ENCODE measurements at regions not wholly inside any gene's neighbourhood (a gene's known extent, or its start where the extent isn't known, plus 50 kb on each side); places are given as distances from the start of the nearest gene placed in this dataset.

DNA sequence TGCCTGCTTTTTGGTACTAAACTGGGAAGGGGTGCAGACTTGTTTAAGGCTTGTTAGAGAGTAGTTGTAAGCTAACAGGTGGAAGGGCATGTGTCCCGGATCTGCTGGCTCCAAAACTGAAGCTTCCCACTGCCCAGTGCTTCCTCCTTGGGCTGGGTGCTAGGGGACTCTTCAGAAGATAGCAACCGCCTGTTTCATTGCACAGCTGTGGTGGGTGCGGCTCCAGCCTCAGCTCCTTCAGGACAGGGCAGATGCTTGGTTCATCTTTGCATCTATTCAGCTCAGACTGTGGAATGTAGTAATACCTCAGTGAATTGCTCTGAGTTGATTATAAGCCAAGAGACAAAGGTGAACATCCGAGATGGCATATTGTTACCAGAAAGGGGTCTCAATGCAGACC is 527.1 kb downstream of the TYW1 start:
- TF ChIP-seq, protein P1, sequence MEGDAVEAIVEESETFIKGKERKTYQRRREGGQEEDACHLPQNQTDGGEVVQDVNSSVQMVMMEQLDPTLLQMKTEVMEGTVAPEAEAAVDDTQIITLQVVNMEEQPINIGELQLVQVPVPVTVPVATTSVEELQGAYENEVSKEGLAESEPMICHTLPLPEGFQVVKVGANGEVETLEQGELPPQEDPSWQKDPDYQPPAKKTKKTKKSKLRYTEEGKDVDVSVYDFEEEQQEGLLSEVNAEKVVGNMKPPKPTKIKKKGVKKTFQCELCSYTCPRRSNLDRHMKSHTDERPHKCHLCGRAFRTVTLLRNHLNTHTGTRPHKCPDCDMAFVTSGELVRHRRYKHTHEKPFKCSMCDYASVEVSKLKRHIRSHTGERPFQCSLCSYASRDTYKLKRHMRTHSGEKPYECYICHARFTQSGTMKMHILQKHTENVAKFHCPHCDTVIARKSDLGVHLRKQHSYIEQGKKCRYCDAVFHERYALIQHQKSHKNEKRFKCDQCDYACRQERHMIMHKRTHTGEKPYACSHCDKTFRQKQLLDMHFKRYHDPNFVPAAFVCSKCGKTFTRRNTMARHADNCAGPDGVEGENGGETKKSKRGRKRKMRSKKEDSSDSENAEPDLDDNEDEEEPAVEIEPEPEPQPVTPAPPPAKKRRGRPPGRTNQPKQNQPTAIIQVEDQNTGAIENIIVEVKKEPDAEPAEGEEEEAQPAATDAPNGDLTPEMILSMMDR (conservative IDR thresholded peaks at IDR 0.05 in 1 of 2, IDR thresholded peaks at IDR 0.05 in 1 of 2; ENCODE audit: low read depth in 1 of 2, low read length in 2 of 2), result no peak
- no peak for TF ChIP-seq EZH2 (IDR thresholded peaks at IDR 0.05; ENCODE audit: low read length, missing control alignments)
- H2AFZ ChIP-seq (ENCODE audit: low read length), result no peak overlapping the region
- H3K9ac ChIP-seq (ENCODE audit: insufficient read depth, low read length), result no peak overlapping the region
- H3K4me1 ChIP-seq (ENCODE audit: control insufficient read depth, extremely low read depth, insufficient read depth, low read length), result no peaks in the 10 kb centered on the region
- no peak overlapping the region for H3K4me2 ChIP-seq (ENCODE audit: extremely low read depth, insufficient read depth, low read length)
- no peaks in the 10 kb centered on the region for H3K36me3 ChIP-seq (ENCODE audit: control insufficient read depth, insufficient read depth, low read length)
- no peak overlapping the region for H3K27ac ChIP-seq (ENCODE audit: insufficient read depth, low read length)
- no peaks in the 10 kb centered on the region for H3K79me2 ChIP-seq (ENCODE audit: control insufficient read depth, insufficient read depth, low read length)
- DNase-seq (ENCODE audit: low read depth in 2 of 2), result no peak
- no peaks in the 10 kb centered on the region for H4K20me1 ChIP-seq (ENCODE audit: control insufficient read depth, extremely low read depth, insufficient read depth, low read length)
- H3K9me3 ChIP-seq (ENCODE audit: control insufficient read depth, insufficient read depth, low read depth, low read length), result no peaks in the 10 kb centered on the region
- H3K4me3 ChIP-seq (replicated peaks in 1 of 4; ENCODE audit: control extremely low read depth in 1 of 4, insufficient read depth in 1 of 4, low read depth in 3 of 4, low read length in 4 of 4), result no peak overlapping the region
- no peaks in the 10 kb centered on the region for H3K27me3 ChIP-seq (ENCODE audit: control insufficient read depth, insufficient read depth, low read length)

DNA sequence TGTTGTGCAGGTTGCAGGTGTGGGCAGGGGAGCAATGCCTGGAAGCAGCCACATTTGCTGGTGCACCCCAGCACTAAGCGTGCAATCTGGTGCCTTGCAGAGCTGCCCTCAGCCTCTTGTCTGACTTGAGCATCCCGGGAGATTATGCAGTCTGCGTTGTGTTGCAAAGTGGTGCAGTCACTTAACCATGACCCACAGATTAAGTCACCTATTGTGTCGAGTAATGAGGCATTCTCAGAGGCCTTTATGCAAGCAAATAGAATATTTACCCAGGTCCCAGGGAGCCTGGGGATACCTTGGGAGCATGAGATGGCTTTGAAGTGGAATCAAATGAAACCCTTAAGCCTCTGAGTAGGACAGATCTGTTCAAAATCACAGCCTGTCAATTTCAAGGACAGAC is 529.0 kb downstream of the TYW1 start:
- no peak overlapping the region for H2AFZ ChIP-seq (ENCODE audit: low read length)
- no peak for DNase-seq (ENCODE audit: low read depth in 2 of 2)
- no peak overlapping the region for H3K9ac ChIP-seq (ENCODE audit: insufficient read depth, low read length)
- no peaks in the 10 kb centered on the region for H3K9me3 ChIP-seq (ENCODE audit: control insufficient read depth, insufficient read depth, low read depth, low read length)
- H3K27ac ChIP-seq (ENCODE audit: insufficient read depth, low read length), result no peak overlapping the region
- H3K4me2 ChIP-seq (ENCODE audit: extremely low read depth, insufficient read depth, low read length), result no peak overlapping the region
- no peaks in the 10 kb centered on the region for H3K36me3 ChIP-seq (ENCODE audit: control insufficient read depth, insufficient read depth, low read length)
- no peak overlapping the region for H3K4me3 ChIP-seq (replicated peaks in 1 of 4; ENCODE audit: control extremely low read depth in 1 of 4, insufficient read depth in 1 of 4, low read depth in 3 of 4, low read length in 4 of 4)
- no peaks in the 10 kb centered on the region for H3K79me2 ChIP-seq (ENCODE audit: control insufficient read depth, insufficient read depth, low read length)
- TF ChIP-seq, protein P1 (conservative IDR thresholded peaks at IDR 0.05 in 1 of 2, IDR thresholded peaks at IDR 0.05 in 1 of 2; ENCODE audit: low read depth in 1 of 2, low read length in 2 of 2), result no peak
- no peak for TF ChIP-seq EZH2 (IDR thresholded peaks at IDR 0.05; ENCODE audit: low read length, missing control alignments)
- H3K4me1 ChIP-seq (ENCODE audit: control insufficient read depth, extremely low read depth, insufficient read depth, low read length), result no peaks in the 10 kb centered on the region
- H3K27me3 ChIP-seq (ENCODE audit: control insufficient read depth, insufficient read depth, low read length), result no peaks in the 10 kb centered on the region
- no peaks in the 10 kb centered on the region for H4K20me1 ChIP-seq (ENCODE audit: control insufficient read depth, extremely low read depth, insufficient read depth, low read length)

- Histone ChIP-seq H3K27ac (ENCODE audit: insufficient read depth, low read length) (no peak overlapping the region), H4K20me1 (ENCODE audit: control insufficient read depth, extremely low read depth, insufficient read depth, low read length) (no peaks in the 10 kb centered on the region), H3K36me3 (ENCODE audit: control insufficient read depth, insufficient read depth, low read length) (no peaks in the 10 kb centered on the region), H3K4me2 (ENCODE audit: extremely low read depth, insufficient read depth, low read length) (no peak overlapping the region), H3K4me3 (replicated peaks in 1 of 4; ENCODE audit: control extremely low read depth in 1 of 4, insufficient read depth in 1 of 4, low read depth in 3 of 4, low read length in 4 of 4) (no peak overlapping the region), H3K79me2 (ENCODE audit: control insufficient read depth, insufficient read depth, low read length) (no peaks in the 10 kb centered on the region), H3K27me3 (ENCODE audit: control insufficient read depth, insufficient read depth, low read length) (no peaks in the 10 kb centered on the region), H3K9me3 (ENCODE audit: control insufficient read depth, insufficient read depth, low read depth, low read length) (no peaks in the 10 kb centered on the region), H3K4me1 (ENCODE audit: control insufficient read depth, extremely low read depth, insufficient read depth, low read length) (no peaks in the 10 kb centered on the region), H3K9ac (ENCODE audit: insufficient read depth, low read length) (no peak overlapping the region), H2AFZ (ENCODE audit: low read length) (no peak overlapping the region)
- DNase-seq (ENCODE audit: low read depth in 2 of 2), result no peak
- TF ChIP-seq, protein P1 (conservative IDR thresholded peaks at IDR 0.05 in 1 of 2, IDR thresholded peaks at IDR 0.05 in 1 of 2; ENCODE audit: low read depth in 1 of 2, low read length in 2 of 2), result no peak
- TF ChIP-seq EZH2 (IDR thresholded peaks at IDR 0.05; ENCODE audit: low read length, missing control alignments), result no peak
Observed at GRCh38 chr7:67535241-67535989, 538.8 kb downstream of the TYW1 start.

Data from fibroblast of lung (primary cell).